Neural progenitor cell (in vitro differentiated cells): ENCODE measurements at regions not wholly inside any gene's neighbourhood (a gene's known extent, or its start where the extent isn't known, plus 50 kb on each side); places are given as distances from the start of the nearest gene placed in this dataset.
"Not testable (repeated sequence)": the region's sequence is repeated elsewhere in the genome, so short reads cannot be mapped to it uniquely, and the experiment has no call there.

Source experiments
- DNase-seq: peaks from one replicate; pipeline ENCODE4 v3.0.0-alpha.2; 2016; ENCODE audit warnings: low spot score
- H2AFZ ChIP-seq: fragments of 200-600 bp; sonication (generic); replicated peaks from 2 replicates; pipeline ENCODE4 v1.6.1; 2016; ENCODE audit warnings: antibody characterized with exemption
- H3F3A ChIP-seq: fragments of 200-600 bp; sonication (generic); 2 replicates; pipeline ENCODE4 v1.6.1; 2016; ENCODE audit warnings: antibody characterized with exemption, low read depth
- H3K27ac ChIP-seq: fragments of 200-600 bp; sonication (generic); 2 replicates; pipeline ENCODE4 v1.5.1; 2016; ENCODE audit warnings: mild to moderate bottlenecking
- H3K27me3 ChIP-seq: fragments of 200-600 bp; sonication (generic); 2 replicates; pipeline ENCODE4 v1.6.1; 2016; ENCODE audit warnings: mild to moderate bottlenecking, moderate library complexity
- H3K36me3 ChIP-seq: fragments of 200-600 bp; sonication (generic); 2 replicates; pipeline ENCODE4 v1.5.1; 2016
- H3K4me1 ChIP-seq: fragments of 200-600 bp; sonication (generic); 2 replicates; pipeline ENCODE4 v1.6.1; 2016; ENCODE audit warnings: mixed run types
- H3K4me2 ChIP-seq: fragments of 200-600 bp; sonication (generic); 2 replicates; pipeline ENCODE4 v1.6.1; 2016
- H3K4me3 ChIP-seq: fragments of 200-600 bp; sonication (generic); 2 replicates; pipeline ENCODE4 v1.5.1; 2016
- H3K79me2 ChIP-seq: fragments of 200-600 bp; sonication (generic); 2 replicates; pipeline ENCODE4 v1.6.1; 2016; ENCODE audit warnings: low read depth
- H3K9ac ChIP-seq: fragments of 200-600 bp; sonication (generic); 2 replicates; pipeline ENCODE4 v1.6.1; 2016
- H3K9me3 ChIP-seq: fragments of 200-600 bp; sonication (generic); 2 replicates; pipeline ENCODE4 v1.5.1; 2016; ENCODE audit warnings: low read depth
- H4K20me1 ChIP-seq: fragments of 200-600 bp; sonication (generic); 2 replicates; pipeline ENCODE4 v1.6.1; 2016; ENCODE audit warnings: low read depth
- H3K27ac Mint-ChIP-seq: 3 replicates; pipeline ENCODE4 v1.8.0; 2021; ENCODE audit warnings: mixed read lengths
- H3K27me3 Mint-ChIP-seq: 2 replicates; pipeline ENCODE4 v1.8.0; 2022; ENCODE audit warnings: low read depth, mild to moderate bottlenecking, inconsistent platforms, moderate library complexity, mixed read lengths; ENCODE audit not compliant: insufficient read depth
- H3K36me3 Mint-ChIP-seq: 3 replicates; pipeline ENCODE4 v1.8.0; 2021; ENCODE audit warnings: mixed read lengths
- H3K4me1 Mint-ChIP-seq: 3 replicates; pipeline ENCODE4 v1.8.0; 2021; ENCODE audit warnings: mixed read lengths
- H3K4me3 Mint-ChIP-seq: 3 replicates; pipeline ENCODE4 v1.8.0; 2021; ENCODE audit warnings: mild to moderate bottlenecking, moderate library complexity, mixed read lengths
- H3K9me3 Mint-ChIP-seq: 3 replicates; pipeline ENCODE4 v1.8.0; 2020; ENCODE audit warnings: mixed read lengths
- CTCF ChIP-seq: fragments of 200-600 bp; sonication (generic); IDR thresholded peaks from 2 replicates; pipeline ENCODE4 v1.5.1; 2017; ENCODE audit warnings: antibody characterized with exemption, mild to moderate bottlenecking
- EZH2 ChIP-seq: fragments of 200-600 bp; sonication (generic); IDR thresholded peaks from 2 replicates; pipeline ENCODE4 v1.6.1; 2017; ENCODE audit warnings: antibody characterized with exemption, mild to moderate bottlenecking, moderate library complexity
- EZH2phosphoT487 ChIP-seq: fragments of 200-600 bp; sonication (generic); IDR thresholded peaks from 2 replicates; pipeline ENCODE4 v1.6.1; 2017; ENCODE audit warnings: antibody characterized with exemption

- Mint-ChIP-seq H3K9me3 (no peaks in the 10 kb centered on the region), H3K27me3 (no peaks in the 10 kb centered on the region), H3K36me3 (peaks cover 29% of the 10 kb centered on the region), H3K4me3 (no peak overlapping the region), H3K4me1 (no peaks in the 10 kb centered on the region), H3K27ac (no peak overlapping the region)
- no peaks in the 10 kb centered on the region for H3K4me1 ChIP-seq
- no peak overlapping the region for H3K4me2 ChIP-seq
- peaks cover 12% of the 10 kb centered on the region for H3K36me3 ChIP-seq
- H4K20me1 ChIP-seq: peaks cover 6% of the 10 kb centered on the region
- H3K27ac ChIP-seq: no peak overlapping the region
- no peak for DNase-seq
- H2AFZ ChIP-seq: no peak overlapping the region
- H3F3A ChIP-seq: no peaks in the 10 kb centered on the region
- no peak overlapping the region for H3K4me3 ChIP-seq
- TF ChIP-seq CTCF: no peak
- TF ChIP-seq EZH2: no peak
- TF ChIP-seq EZH2phosphoT487: no peak
- no peak overlapping the region for H3K9ac ChIP-seq
- H3K9me3 ChIP-seq: no peaks in the 10 kb centered on the region
- no peaks in the 10 kb centered on the region for H3K27me3 ChIP-seq
- H3K79me2 ChIP-seq: peaks cover 21% of the 10 kb centered on the region
These were observed 313.3 kb downstream of the TYW1 start for GRCh38 chr7:67309764-67310549.

GRCh38 chr7:67311901-67312300, 315.3 kb downstream of the TYW1 start:
- peaks cover 1% of the 10 kb centered on the region for H3K79me2 ChIP-seq
- no peak overlapping the region for H3K4me2 ChIP-seq
- Mint-ChIP-seq H3K27ac (no peak overlapping the region), H3K27me3 (peaks cover 2% of the 10 kb centered on the region), H3K4me1 (no peaks in the 10 kb centered on the region), H3K36me3 (peaks cover 32% of the 10 kb centered on the region), H3K9me3 (no peaks in the 10 kb centered on the region), H3K4me3 (no peak overlapping the region)
- TF ChIP-seq EZH2: no peak
- no peak for TF ChIP-seq EZH2phosphoT487
- TF ChIP-seq CTCF: no peak
- no peaks in the 10 kb centered on the region for H3K9me3 ChIP-seq
- H3K27me3 ChIP-seq: no peaks in the 10 kb centered on the region
- no peak overlapping the region for H2AFZ ChIP-seq
- H3F3A ChIP-seq: no peaks in the 10 kb centered on the region
- H3K27ac ChIP-seq: no peak overlapping the region
- no peak overlapping the region for H3K4me3 ChIP-seq
- no peak for DNase-seq
- H3K36me3 ChIP-seq: peaks cover 12% of the 10 kb centered on the region
- H3K9ac ChIP-seq: no peak overlapping the region
- no peaks in the 10 kb centered on the region for H3K4me1 ChIP-seq
- no peaks in the 10 kb centered on the region for H4K20me1 ChIP-seq

GRCh38 chr7:67313213-67313612, 316.6 kb downstream of the TYW1 start:
- H3K27ac Mint-ChIP-seq: no peak overlapping the region
- H3K4me3 ChIP-seq: no peak overlapping the region
- H3K9ac ChIP-seq: no peak overlapping the region
- TF ChIP-seq EZH2phosphoT487 (no peak), EZH2 (no peak), CTCF (no peak)
- H3K27me3 Mint-ChIP-seq: peaks cover 2% of the 10 kb centered on the region
- DNase-seq: no peak
- H3K27me3 ChIP-seq: no peaks in the 10 kb centered on the region
- no peaks in the 10 kb centered on the region for H3F3A ChIP-seq
- no peak overlapping the region for H3K4me3 Mint-ChIP-seq
- no peak overlapping the region for H3K27ac ChIP-seq
- H3K4me1 ChIP-seq: no peaks in the 10 kb centered on the region
- no peak overlapping the region for H2AFZ ChIP-seq
- peaks cover 32% of the 10 kb centered on the region for H3K36me3 Mint-ChIP-seq
- no peaks in the 10 kb centered on the region for H3K9me3 Mint-ChIP-seq
- H4K20me1 ChIP-seq: no peaks in the 10 kb centered on the region
- no peaks in the 10 kb centered on the region for H3K79me2 ChIP-seq
- no peaks in the 10 kb centered on the region for H3K9me3 ChIP-seq
- H3K36me3 ChIP-seq: peaks cover 11% of the 10 kb centered on the region
- H3K4me2 ChIP-seq: no peak overlapping the region
- no peaks in the 10 kb centered on the region for H3K4me1 Mint-ChIP-seq

GRCh38 chr7:67316902-67317301, 320.3 kb downstream of the TYW1 start:
- H3K4me2 ChIP-seq, H3K9ac ChIP-seq, H3K27ac Mint-ChIP-seq, H3K36me3 ChIP-seq, H3K27me3 Mint-ChIP-seq, H3F3A ChIP-seq, H3K4me3 Mint-ChIP-seq, H3K4me3 ChIP-seq, H3K27ac ChIP-seq, DNase-seq, H3K4me1 ChIP-seq, H3K4me1 Mint-ChIP-seq, H3K27me3 ChIP-seq, H3K9me3 ChIP-seq, H4K20me1 ChIP-seq, H2AFZ ChIP-seq, H3K79me2 ChIP-seq, H3K9me3 Mint-ChIP-seq: not testable (repeated sequence)
- H3K36me3 Mint-ChIP-seq: peaks cover 20% of the 10 kb centered on the region

GRCh38 chr7:67328257-67328656, 331.6 kb downstream of the TYW1 start:
- H3K9ac ChIP-seq, DNase-seq, H3K9me3 ChIP-seq, H3K4me1 ChIP-seq, H3K27ac ChIP-seq, H3K79me2 ChIP-seq, H3F3A ChIP-seq, H3K4me3 ChIP-seq, H3K27me3 Mint-ChIP-seq, H3K36me3 Mint-ChIP-seq, H3K9me3 Mint-ChIP-seq, H3K36me3 ChIP-seq, H2AFZ ChIP-seq, H3K4me2 ChIP-seq, H3K4me3 Mint-ChIP-seq, H4K20me1 ChIP-seq, H3K27ac Mint-ChIP-seq, H3K27me3 ChIP-seq, H3K4me1 Mint-ChIP-seq: not testable (repeated sequence)

GRCh38 chr7:67335165-67335564, 338.5 kb downstream of the TYW1 start:
- H3K4me3 Mint-ChIP-seq, H3K36me3 Mint-ChIP-seq: not testable (repeated sequence)

More at GRCh38 chr7:67335165-67335564, 338.5 kb downstream of the TYW1 start:
- not testable (repeated sequence) for H3K27ac Mint-ChIP-seq, H2AFZ ChIP-seq, H3K9me3 ChIP-seq, H3F3A ChIP-seq, H4K20me1 ChIP-seq, H3K9me3 Mint-ChIP-seq, H3K27me3 Mint-ChIP-seq, H3K27me3 ChIP-seq, H3K4me2 ChIP-seq, H3K9ac ChIP-seq, H3K4me1 ChIP-seq, DNase-seq, H3K27ac ChIP-seq, H3K36me3 ChIP-seq, H3K4me1 Mint-ChIP-seq, H3K79me2 ChIP-seq, H3K4me3 ChIP-seq
